Fibroblast of pulmonary artery (primary cell): ENCODE measurements at regions not wholly inside any gene's neighbourhood (a gene's known extent, or its start where the extent isn't known, plus 50 kb on each side); places are given as distances from the start of the nearest gene placed in this dataset.

Source experiments
- DNase-seq: peaks from one replicate; pipeline ENCODE4 v3.0.0-alpha.2; 2010; ENCODE audit warnings: low read depth
- H3K4me3 ChIP-seq: replicated peaks from 2 replicates; pipeline ENCODE4 v1.5.1; 2011; ENCODE audit warnings: low read depth, mild to moderate bottlenecking, control low read depth, low read length, moderate library complexity
- TF ChIP-seq, protein P1 (sequence below): IDR thresholded peaks from 2 replicates; pipeline ENCODE4 v1.5.1; 2011; ENCODE audit warnings: mild to moderate bottlenecking, control low read depth, low read length, inconsistent platforms; ENCODE audit errors: missing control alignments

GRCh38 chr1:37288900-37289299, 185.5 kb upstream of the ZC3H12A start:
- H3K4me3 ChIP-seq, result no peak overlapping the region
- TF ChIP-seq, protein P1, sequence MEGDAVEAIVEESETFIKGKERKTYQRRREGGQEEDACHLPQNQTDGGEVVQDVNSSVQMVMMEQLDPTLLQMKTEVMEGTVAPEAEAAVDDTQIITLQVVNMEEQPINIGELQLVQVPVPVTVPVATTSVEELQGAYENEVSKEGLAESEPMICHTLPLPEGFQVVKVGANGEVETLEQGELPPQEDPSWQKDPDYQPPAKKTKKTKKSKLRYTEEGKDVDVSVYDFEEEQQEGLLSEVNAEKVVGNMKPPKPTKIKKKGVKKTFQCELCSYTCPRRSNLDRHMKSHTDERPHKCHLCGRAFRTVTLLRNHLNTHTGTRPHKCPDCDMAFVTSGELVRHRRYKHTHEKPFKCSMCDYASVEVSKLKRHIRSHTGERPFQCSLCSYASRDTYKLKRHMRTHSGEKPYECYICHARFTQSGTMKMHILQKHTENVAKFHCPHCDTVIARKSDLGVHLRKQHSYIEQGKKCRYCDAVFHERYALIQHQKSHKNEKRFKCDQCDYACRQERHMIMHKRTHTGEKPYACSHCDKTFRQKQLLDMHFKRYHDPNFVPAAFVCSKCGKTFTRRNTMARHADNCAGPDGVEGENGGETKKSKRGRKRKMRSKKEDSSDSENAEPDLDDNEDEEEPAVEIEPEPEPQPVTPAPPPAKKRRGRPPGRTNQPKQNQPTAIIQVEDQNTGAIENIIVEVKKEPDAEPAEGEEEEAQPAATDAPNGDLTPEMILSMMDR, result no peak
- DNase-seq, result no peak

- no peak for DNase-seq
- no peak overlapping the region for H3K4me3 ChIP-seq
- TF ChIP-seq, protein P1, result no peak
Measured at GRCh38 chr1:37290718-37291117, 183.7 kb upstream of the ZC3H12A start.

GRCh38 chr1:37292789-37293188, 181.6 kb upstream of the ZC3H12A start:
- TF ChIP-seq, protein P1, result no peak
- DNase-seq, result no peak
- H3K4me3 ChIP-seq, result no peak overlapping the region

GRCh38 chr1:37294096-37294495, 180.3 kb upstream of the ZC3H12A start:
- TF ChIP-seq, protein P1, result no peak
- no peak for DNase-seq
- no peak overlapping the region for H3K4me3 ChIP-seq

- DNase-seq, result no peak
- TF ChIP-seq, protein P1, result no peak
- no peak overlapping the region for H3K4me3 ChIP-seq
Measured at GRCh38 chr1:37294529-37294928, 179.9 kb upstream of the ZC3H12A start.

DNA sequence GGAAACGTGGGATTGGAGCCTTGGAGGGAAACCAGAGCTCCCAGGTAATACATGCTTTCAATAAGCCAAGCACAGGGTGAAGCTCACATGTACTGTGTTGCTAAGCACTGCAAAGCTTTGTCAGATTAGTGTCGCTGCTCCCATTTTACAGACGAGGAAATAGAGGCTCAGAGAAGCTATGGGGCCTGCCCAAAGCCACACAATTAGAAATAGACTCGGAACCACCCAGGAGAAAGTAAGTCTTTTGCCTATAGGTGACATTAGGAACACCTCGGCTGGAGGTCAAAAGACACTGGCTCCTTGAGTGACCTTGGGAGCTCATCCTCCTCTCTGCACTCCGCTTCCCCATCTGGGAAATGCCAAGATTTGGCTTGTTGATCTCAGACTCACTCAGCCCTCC, 175.6 kb upstream of the ZC3H12A start:
- DNase-seq, result no peak
- no peak overlapping the region for H3K4me3 ChIP-seq
- TF ChIP-seq, protein P1, result no peak

DNA sequence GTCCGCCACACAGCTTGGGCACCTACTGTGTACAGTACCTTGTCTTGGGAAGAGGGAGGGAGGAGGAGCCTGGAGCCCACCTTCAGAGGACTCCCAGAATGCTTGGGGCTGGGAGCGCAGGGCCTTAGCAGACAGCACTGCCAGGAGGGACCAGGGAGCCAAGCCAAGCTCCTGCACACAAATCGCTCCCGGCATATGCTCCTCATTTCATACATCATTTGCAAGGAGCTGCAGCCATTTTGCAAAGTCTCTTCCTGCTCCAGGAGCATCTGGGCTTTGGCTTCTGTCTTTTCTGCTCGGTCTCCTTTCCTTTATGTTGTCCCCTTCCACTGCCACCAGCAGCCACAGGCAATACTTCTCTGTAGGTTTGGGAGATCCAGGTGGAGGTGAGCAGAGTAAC, 175.2 kb upstream of the ZC3H12A start:
- no peak for DNase-seq
- H3K4me3 ChIP-seq, result no peak overlapping the region
- TF ChIP-seq, protein P1, result no peak
